Neural cell (in vitro differentiated cells): ENCODE measurements at regions not wholly inside any gene's neighbourhood (a gene's known extent, or its start where the extent isn't known, plus 50 kb on each side); places are given as distances from the start of the nearest gene placed in this dataset.

Source experiments
- H2AFZ ChIP-seq: fragments of 200-600, 300-800 bp; sonication (generic), shearing (Covaris generic); 2 replicates; pipeline ENCODE4 v1.6.0; 2014; ENCODE audit warnings: low read depth, mild to moderate bottlenecking, antibody characterized with exemption, low read length, moderate library complexity
- H3F3A ChIP-seq: fragments of 200-600 bp; shearing (Covaris generic); 2 replicates; pipeline ENCODE4 v1.6.1; 2016; ENCODE audit warnings: mild to moderate bottlenecking, moderate library complexity, mixed read lengths, antibody characterized with exemption, low read length; ENCODE audit not compliant: insufficient read depth, poor library complexity, severe bottlenecking
- H3K27ac ChIP-seq: fragments of 200-600, 300-800 bp; sonication (generic), shearing (Covaris generic); 2 replicates; pipeline ENCODE4 v1.5.1; 2014; ENCODE audit warnings: mild to moderate bottlenecking, low read length, moderate library complexity
- H3K27me3 ChIP-seq: fragments of 300-800, 200-600 bp; sonication (generic), shearing (Covaris generic); 2 replicates; pipeline ENCODE4 v1.6.0; 2014; ENCODE audit warnings: mild to moderate bottlenecking, low read depth, low read length, moderate library complexity; ENCODE audit not compliant: insufficient read depth
- H3K36me3 ChIP-seq: fragments of 300-800, 200-600 bp; sonication (generic), shearing (Covaris generic); 2 replicates; pipeline ENCODE4 v1.5.1; 2014; ENCODE audit warnings: mild to moderate bottlenecking, antibody characterized with exemption, low read length, moderate library complexity; ENCODE audit not compliant: insufficient read depth
- H3K4me2 ChIP-seq: fragments of 300-800, 200-600 bp; sonication (generic), shearing (Covaris generic); 2 replicates; pipeline ENCODE4 v1.6.0; 2014; ENCODE audit warnings: mild to moderate bottlenecking, low read length
- H3K4me3 ChIP-seq: fragments of 300-800, 200-600 bp; sonication (generic), shearing (Covaris generic); 2 replicates; pipeline ENCODE4 v1.5.1; 2014; ENCODE audit warnings: mild to moderate bottlenecking, low read length, moderate library complexity
- H3K79me2 ChIP-seq: fragments of 200-600 bp; shearing (Covaris generic); replicated peaks from 2 replicates; pipeline ENCODE4 v1.6.0; 2014; ENCODE audit warnings: mild to moderate bottlenecking, low read length, moderate library complexity; ENCODE audit not compliant: insufficient read depth
- H3K9ac ChIP-seq: fragments of 300-800, 200-600 bp; sonication (generic), shearing (Covaris generic); 2 replicates; pipeline ENCODE4 v1.6.1; 2016; ENCODE audit warnings: mild to moderate bottlenecking, low read length, mixed read lengths
- H3K9me2 ChIP-seq: fragments of 200-600 bp; shearing (Covaris generic); 2 replicates; pipeline ENCODE4 v1.6.1; 2016; ENCODE audit warnings: mild to moderate bottlenecking, low read length, mixed read lengths; ENCODE audit not compliant: insufficient read depth
- H3K9me3 ChIP-seq: fragments of 200-600, 300-800 bp; sonication (generic), shearing (Covaris generic); 2 replicates; pipeline ENCODE4 v1.6.1; 2016; ENCODE audit warnings: mild to moderate bottlenecking, mixed run types, low read length, moderate library complexity, mixed read lengths
- H4K20me1 ChIP-seq: fragments of 200-600 bp; shearing (Covaris generic); 2 replicates; pipeline ENCODE4 v1.6.1; 2016; ENCODE audit warnings: mild to moderate bottlenecking, mixed run types; ENCODE audit not compliant: insufficient read depth
- EP300 ChIP-seq: fragments of 450-650 bp; conservative IDR thresholded peaks from 2 replicates; pipeline ENCODE4 v1.6.1; 2014; ENCODE audit warnings: antibody characterized with exemption, mild to moderate bottlenecking, moderate library complexity; ENCODE audit not compliant: poor library complexity, severe bottlenecking
- EZH2 ChIP-seq: fragments of 200-600, 300-800 bp; shearing (Covaris generic), sonication (generic); IDR thresholded peaks from 2 replicates; pipeline ENCODE4 v1.6.1; 2014; ENCODE audit warnings: antibody characterized with exemption, low read length, borderline replicate concordance, mild to moderate bottlenecking; ENCODE audit not compliant: insufficient read depth, poor library complexity, severe bottlenecking
- MXI1 ChIP-seq: fragments of 450-650 bp; conservative IDR thresholded peaks from 2 replicates; pipeline ENCODE4 v1.6.1; 2014; ENCODE audit warnings: antibody characterized with exemption, mild to moderate bottlenecking; ENCODE audit not compliant: poor library complexity, severe bottlenecking
- POLR2AphosphoS5 ChIP-seq: IDR thresholded peaks from 2 replicates; pipeline ENCODE4 v1.6.1; 2012
- RAD21 ChIP-seq: fragments of 450-650 bp; conservative IDR thresholded peaks from 2 replicates; pipeline ENCODE4 v1.6.1; 2014; ENCODE audit warnings: antibody characterized with exemption, mild to moderate bottlenecking, moderate library complexity
- SMC3 ChIP-seq: fragments of 450-650 bp; conservative IDR thresholded peaks from 2 replicates; pipeline ENCODE4 v1.6.1; 2014; ENCODE audit warnings: antibody characterized with exemption, mild to moderate bottlenecking, moderate library complexity; ENCODE audit not compliant: poor library complexity
- TAF1 ChIP-seq: IDR thresholded peaks from 2 replicates; pipeline ENCODE4 v1.6.1; 2012; ENCODE audit warnings: low read depth
- TF ChIP-seq, protein P1 (sequence below): IDR thresholded peaks from 2 replicates; pipeline ENCODE4 v1.6.1; 2012; ENCODE audit warnings: borderline replicate concordance
- TF ChIP-seq, protein P2 (sequence below): fragments of 450-650 bp; IDR thresholded peaks from 2 replicates; pipeline ENCODE4 v1.5.1; 2014; ENCODE audit warnings: antibody characterized with exemption, mild to moderate bottlenecking, moderate library complexity; ENCODE audit not compliant: poor library complexity, severe bottlenecking

DNA sequence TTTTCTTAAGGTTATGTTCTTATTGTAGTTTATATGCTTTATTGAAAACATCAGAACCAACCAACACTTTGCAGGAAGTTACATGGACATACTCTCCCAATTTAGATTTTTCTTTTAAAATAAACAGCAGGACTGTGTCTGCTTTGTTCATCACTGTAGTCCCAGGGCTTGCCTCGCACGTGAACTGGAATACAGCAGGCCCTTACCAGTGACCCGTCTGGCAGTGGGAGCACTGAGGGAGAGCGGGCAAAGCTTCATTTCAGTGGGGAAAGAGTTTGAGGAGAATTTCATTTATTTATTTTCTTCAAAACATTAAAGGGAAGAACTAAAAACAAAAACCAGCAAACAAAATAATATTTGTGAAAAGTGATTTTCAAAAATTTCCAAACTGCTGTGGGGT, 230.8 kb downstream of the PAX1 start:
- Histone ChIP-seq H3K27me3 (no peaks in the 10 kb centered on the region), H3K4me3 (no peak overlapping the region), H3K9ac (no peak overlapping the region), H3F3A (no peaks in the 10 kb centered on the region), H3K27ac (no peak overlapping the region), H3K9me3 (no peaks in the 10 kb centered on the region), H3K4me2 (no peak overlapping the region), H3K9me2 (no peaks in the 10 kb centered on the region), H4K20me1 (no peaks in the 10 kb centered on the region), H3K36me3 (no peaks in the 10 kb centered on the region), H2AFZ (no peak overlapping the region), H3K79me2 (no peaks in the 10 kb centered on the region)
- TF ChIP-seq RAD21 (no peak), POLR2AphosphoS5 (no peak), SMC3 (no peak), TAF1 (no peak), EZH2 (no peak), EP300 (no peak), MXI1 (no peak)
- TF ChIP-seq, protein P1, sequence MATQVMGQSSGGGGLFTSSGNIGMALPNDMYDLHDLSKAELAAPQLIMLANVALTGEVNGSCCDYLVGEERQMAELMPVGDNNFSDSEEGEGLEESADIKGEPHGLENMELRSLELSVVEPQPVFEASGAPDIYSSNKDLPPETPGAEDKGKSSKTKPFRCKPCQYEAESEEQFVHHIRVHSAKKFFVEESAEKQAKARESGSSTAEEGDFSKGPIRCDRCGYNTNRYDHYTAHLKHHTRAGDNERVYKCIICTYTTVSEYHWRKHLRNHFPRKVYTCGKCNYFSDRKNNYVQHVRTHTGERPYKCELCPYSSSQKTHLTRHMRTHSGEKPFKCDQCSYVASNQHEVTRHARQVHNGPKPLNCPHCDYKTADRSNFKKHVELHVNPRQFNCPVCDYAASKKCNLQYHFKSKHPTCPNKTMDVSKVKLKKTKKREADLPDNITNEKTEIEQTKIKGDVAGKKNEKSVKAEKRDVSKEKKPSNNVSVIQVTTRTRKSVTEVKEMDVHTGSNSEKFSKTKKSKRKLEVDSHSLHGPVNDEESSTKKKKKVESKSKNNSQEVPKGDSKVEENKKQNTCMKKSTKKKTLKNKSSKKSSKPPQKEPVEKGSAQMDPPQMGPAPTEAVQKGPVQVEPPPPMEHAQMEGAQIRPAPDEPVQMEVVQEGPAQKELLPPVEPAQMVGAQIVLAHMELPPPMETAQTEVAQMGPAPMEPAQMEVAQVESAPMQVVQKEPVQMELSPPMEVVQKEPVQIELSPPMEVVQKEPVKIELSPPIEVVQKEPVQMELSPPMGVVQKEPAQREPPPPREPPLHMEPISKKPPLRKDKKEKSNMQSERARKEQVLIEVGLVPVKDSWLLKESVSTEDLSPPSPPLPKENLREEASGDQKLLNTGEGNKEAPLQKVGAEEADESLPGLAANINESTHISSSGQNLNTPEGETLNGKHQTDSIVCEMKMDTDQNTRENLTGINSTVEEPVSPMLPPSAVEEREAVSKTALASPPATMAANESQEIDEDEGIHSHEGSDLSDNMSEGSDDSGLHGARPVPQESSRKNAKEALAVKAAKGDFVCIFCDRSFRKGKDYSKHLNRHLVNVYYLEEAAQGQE, result no peak

DNA sequence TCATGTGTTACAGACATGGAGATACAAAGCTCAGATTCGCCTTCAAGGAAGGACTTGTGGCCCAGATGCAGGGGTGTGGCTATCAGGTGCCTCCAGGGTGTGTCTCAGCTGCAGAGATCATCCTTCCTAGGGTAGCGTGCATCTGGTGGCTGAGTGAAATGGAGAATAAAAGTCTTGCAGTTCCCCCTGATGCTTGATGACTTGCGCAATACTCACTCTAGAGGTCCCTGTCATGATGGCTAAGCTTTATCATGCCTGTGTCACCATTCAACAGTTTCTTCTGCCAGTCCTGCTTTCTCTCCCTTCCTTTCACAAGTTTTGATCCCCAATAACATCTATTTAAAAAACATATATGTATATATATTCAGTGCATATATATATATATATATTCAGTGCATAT, 228.1 kb downstream of the PAX1 start:
- Histone ChIP-seq H3K4me2 (no peak overlapping the region), H3K79me2 (no peaks in the 10 kb centered on the region), H3K9me3 (no peaks in the 10 kb centered on the region), H3K9me2 (no peaks in the 10 kb centered on the region), H3K36me3 (no peaks in the 10 kb centered on the region), H4K20me1 (no peaks in the 10 kb centered on the region), H2AFZ (no peak overlapping the region), H3K27me3 (no peaks in the 10 kb centered on the region), H3K9ac (no peak overlapping the region), H3K4me3 (no peak overlapping the region), H3K27ac (no peak overlapping the region), H3F3A (no peaks in the 10 kb centered on the region)
- TF ChIP-seq, protein P2, sequence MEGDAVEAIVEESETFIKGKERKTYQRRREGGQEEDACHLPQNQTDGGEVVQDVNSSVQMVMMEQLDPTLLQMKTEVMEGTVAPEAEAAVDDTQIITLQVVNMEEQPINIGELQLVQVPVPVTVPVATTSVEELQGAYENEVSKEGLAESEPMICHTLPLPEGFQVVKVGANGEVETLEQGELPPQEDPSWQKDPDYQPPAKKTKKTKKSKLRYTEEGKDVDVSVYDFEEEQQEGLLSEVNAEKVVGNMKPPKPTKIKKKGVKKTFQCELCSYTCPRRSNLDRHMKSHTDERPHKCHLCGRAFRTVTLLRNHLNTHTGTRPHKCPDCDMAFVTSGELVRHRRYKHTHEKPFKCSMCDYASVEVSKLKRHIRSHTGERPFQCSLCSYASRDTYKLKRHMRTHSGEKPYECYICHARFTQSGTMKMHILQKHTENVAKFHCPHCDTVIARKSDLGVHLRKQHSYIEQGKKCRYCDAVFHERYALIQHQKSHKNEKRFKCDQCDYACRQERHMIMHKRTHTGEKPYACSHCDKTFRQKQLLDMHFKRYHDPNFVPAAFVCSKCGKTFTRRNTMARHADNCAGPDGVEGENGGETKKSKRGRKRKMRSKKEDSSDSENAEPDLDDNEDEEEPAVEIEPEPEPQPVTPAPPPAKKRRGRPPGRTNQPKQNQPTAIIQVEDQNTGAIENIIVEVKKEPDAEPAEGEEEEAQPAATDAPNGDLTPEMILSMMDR, result no peak
- TF ChIP-seq RAD21, result no peak
- TF ChIP-seq SMC3, result no peak
- no peak for TF ChIP-seq TAF1
- TF ChIP-seq, protein P1, result no peak
- TF ChIP-seq EZH2, result no peak
- TF ChIP-seq POLR2AphosphoS5, result no peak
- TF ChIP-seq EP300, result no peak
